NCI-H2107 (cell line): ENCODE measurements at regions not wholly inside any gene's neighbourhood (a gene's known extent, or its start where the extent isn't known, plus 50 kb on each side); places are given as distances from the start of the nearest gene placed in this dataset.
"Not testable (repeated sequence)": the region's sequence is repeated elsewhere in the genome, so short reads cannot be mapped to it uniquely, and the experiment has no call there.

Source experiments
- DNase-seq: peaks from one replicate; lab custom pipeline; 2025; lab: John Stamatoyannopoulos, UW

- no peak for DNase-seq
Measured at GRCh38 chr5:15021266-15022046, 149.9 kb upstream of the ANKH start.

- no peak for DNase-seq
Measured at GRCh38 chr5:15020736-15021135, 149.2 kb upstream of the ANKH start.

GRCh38 chr5:15014809-15015208 is 143.2 kb upstream of the ANKH start:
- DNase-seq = no peak

- peak; percentile 43 for DNase-seq
Measured at GRCh38 chr5:15013654-15014463, 142.3 kb upstream of the ANKH start.

- DNase-seq = no peak
Measured at GRCh38 chr5:15012061-15012460, 140.5 kb upstream of the ANKH start.

GRCh38 chr5:15010936-15011335 is 139.4 kb upstream of the ANKH start:
- DNase-seq = no peak

- peak; percentile 40 for DNase-seq
Measured at GRCh38 chr5:15009420-15009819, 137.8 kb upstream of the ANKH start.

GRCh38 chr5:15008921-15009320 is 137.3 kb upstream of the ANKH start:
- no peak for DNase-seq

- DNase-seq = no peak
Measured at GRCh38 chr5:15008476-15008875, 136.9 kb upstream of the ANKH start.

- no peak for DNase-seq
Measured at GRCh38 chr5:15007646-15008045, 136.1 kb upstream of the ANKH start.

- no peak for DNase-seq
Measured at GRCh38 chr5:15004506-15004905, 132.9 kb upstream of the ANKH start.

- DNase-seq = peak; percentile 8
Measured at GRCh38 chr5:15003511-15003920, 131.9 kb upstream of the ANKH start.

- no peak for DNase-seq
Measured at GRCh38 chr5:15002791-15003190, 131.2 kb upstream of the ANKH start.

- no peak for DNase-seq
Measured at GRCh38 chr5:15002173-15002572, 130.6 kb upstream of the ANKH start.

GRCh38 chr5:15001517-15001916 is 129.9 kb upstream of the ANKH start:
- no peak for DNase-seq

GRCh38 chr5:14998491-14998890 is 126.9 kb upstream of the ANKH start:
- DNase-seq = no peak

- DNase-seq = no peak
Measured at GRCh38 chr5:14996997-14997396, 125.4 kb upstream of the ANKH start.

GRCh38 chr5:14995229-14995628 is 123.7 kb upstream of the ANKH start:
- no peak for DNase-seq

- not testable (repeated sequence) for DNase-seq
Measured at GRCh38 chr5:14993459-14994133, 122.0 kb upstream of the ANKH start.

- DNase-seq = not testable (repeated sequence)
Measured at GRCh38 chr5:14992751-14993458, 121.3 kb upstream of the ANKH start.

- no peak for DNase-seq
Measured at GRCh38 chr5:14988223-14988622, 116.6 kb upstream of the ANKH start.

GRCh38 chr5:14986413-14986812 is 114.8 kb upstream of the ANKH start:
- no peak for DNase-seq
